Neural progenitor cell (in vitro differentiated cells): ENCODE measurements at regions not wholly inside any gene's neighbourhood (a gene's known extent, or its start where the extent isn't known, plus 50 kb on each side); places are given as distances from the start of the nearest gene placed in this dataset.

ENCODE experiments used
- CTCF ChIP-seq: fragments of 200-600 bp; sonication (generic); IDR thresholded peaks from 2 replicates; pipeline ENCODE4 v1.5.1; 2017; ENCODE audit warnings: antibody characterized with exemption, mild to moderate bottlenecking
- EZH2 ChIP-seq: fragments of 200-600 bp; sonication (generic); IDR thresholded peaks from 2 replicates; pipeline ENCODE4 v1.6.1; 2017; ENCODE audit warnings: antibody characterized with exemption, mild to moderate bottlenecking, moderate library complexity

GRCh38 chr3:88321363-88322050 lies 171.7 kb downstream of the C3orf38 start:
- no peak for TF ChIP-seq CTCF
- TF ChIP-seq EZH2: no peak
